HUES64 (cell line): ENCODE measurements at regions not wholly inside any gene's neighbourhood (a gene's known extent, or its start where the extent isn't known, plus 50 kb on each side); places are given as distances from the start of the nearest gene placed in this dataset.

Experiments
- H3K27ac ChIP-seq: 2 replicates; pipeline ENCODE4 v1.7.0; 2013; ENCODE audit warnings: low read depth, low read length, inconsistent platforms
- H3K27me3 ChIP-seq: 2 replicates; pipeline ENCODE4 v1.6.1; 2013; ENCODE audit warnings: mild to moderate bottlenecking, low read length; ENCODE audit not compliant: insufficient read depth
- H3K36me3 ChIP-seq: 2 replicates; pipeline ENCODE4 v1.6.1; 2013; ENCODE audit warnings: mild to moderate bottlenecking, low read length; ENCODE audit not compliant: insufficient read depth
- H3K4me1 ChIP-seq: 2 replicates; pipeline ENCODE4 v1.6.1; 2013; ENCODE audit warnings: mild to moderate bottlenecking, low read length, moderate library complexity; ENCODE audit not compliant: insufficient read depth
- H3K4me3 ChIP-seq: 2 replicates; pipeline ENCODE4 v1.5.1; 2013; ENCODE audit warnings: mild to moderate bottlenecking, low read length, moderate library complexity
- H3K9ac ChIP-seq: 2 replicates; pipeline ENCODE4 v1.6.1; 2013; ENCODE audit warnings: mild to moderate bottlenecking, low read depth, low read length
- H3K9me3 ChIP-seq: 2 replicates; pipeline ENCODE4 v1.6.1; 2013; ENCODE audit warnings: low read depth, low read length; ENCODE audit not compliant: insufficient read depth
- WGBS: fragments of 150-250, 120-280 bp; methylation state at CpG from one replicate; pipeline ENCODE4 v1.1.7; 2013; ENCODE audit warnings: missing lambda C conversion rate; 5-methylcytosine and 5-hydroxymethylcytosine counted together

- Histone ChIP-seq H3K9ac (no peak overlapping the region), H3K27me3 (no peaks in the 10 kb centered on the region), H3K36me3 (no peaks in the 10 kb centered on the region), H3K4me3 (no peak overlapping the region), H3K9me3 (no peaks in the 10 kb centered on the region), H3K4me1 (no peaks in the 10 kb centered on the region), H3K27ac (no peak overlapping the region)
Observed at GRCh38 chr14:46290706-46291105, 360.9 kb downstream of the RPL10L start.

DNA sequence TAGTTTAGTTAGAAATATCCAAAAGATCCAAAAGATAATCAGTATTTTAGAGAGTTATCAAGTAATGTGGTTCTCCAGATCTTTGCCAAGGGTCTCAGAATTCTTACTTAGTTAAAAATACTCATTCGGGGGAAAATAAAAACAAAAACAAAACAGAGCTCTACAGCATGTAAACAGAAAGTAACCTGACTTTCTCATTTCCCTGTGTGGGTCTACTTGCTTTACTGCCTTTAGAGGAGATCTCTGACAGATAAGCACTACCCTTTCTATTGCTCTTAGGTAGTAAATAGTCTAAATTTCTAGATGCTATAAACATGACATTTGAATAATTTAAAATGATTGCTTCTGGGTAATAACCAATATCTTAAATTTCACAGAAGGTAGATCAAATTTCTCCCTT is 371.8 kb downstream of the RPL10L start:
- no peak overlapping the region for H3K9ac ChIP-seq
- no peaks in the 10 kb centered on the region for H3K9me3 ChIP-seq
- no peak overlapping the region for H3K27ac ChIP-seq
- 100% methylated on average over 1 of the region's 1 CpG for WGBS
- no peaks in the 10 kb centered on the region for H3K27me3 ChIP-seq
- H3K4me3 ChIP-seq = no peak overlapping the region
- H3K36me3 ChIP-seq = no peaks in the 10 kb centered on the region
- H3K4me1 ChIP-seq = no peaks in the 10 kb centered on the region

GRCh38 chr14:46279327-46279726 is 372.3 kb downstream of the RPL10L start:
- WGBS = 68% methylated on average over 3 of the region's 6 CpGs
- no peak overlapping the region for H3K4me3 ChIP-seq
- H3K9me3 ChIP-seq = no peaks in the 10 kb centered on the region

DNA sequence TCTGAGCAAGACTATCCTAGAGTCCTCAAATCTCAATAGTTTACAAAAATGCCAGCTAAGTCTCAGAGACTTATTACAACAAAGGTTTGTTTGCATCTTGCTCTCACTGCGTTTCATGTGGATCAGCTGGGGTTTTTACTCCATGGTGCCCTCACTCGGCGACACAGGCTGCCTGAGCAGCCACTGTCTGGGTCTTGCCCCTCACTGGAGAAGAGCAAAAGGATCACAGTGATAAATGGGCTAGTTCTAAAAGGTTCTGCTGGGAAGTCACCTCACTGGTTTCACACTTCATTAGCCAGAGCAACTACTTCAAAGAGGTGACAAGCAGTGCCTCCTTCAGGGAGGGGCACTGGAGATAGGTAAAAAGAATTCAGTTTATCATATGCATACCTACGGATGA is 392.0 kb downstream of the RPL10L start:
- no peaks in the 10 kb centered on the region for H3K36me3 ChIP-seq
- no peaks in the 10 kb centered on the region for H3K4me1 ChIP-seq
- 47% methylated on average over 3 of the region's 4 CpGs for WGBS
- no peak overlapping the region for H3K4me3 ChIP-seq
- H3K27me3 ChIP-seq = no peaks in the 10 kb centered on the region
- H3K9me3 ChIP-seq = peaks cover 2% of the 10 kb centered on the region; the same call in 1 of the 2 replicates
- H3K27ac ChIP-seq = no peak overlapping the region
- no peak overlapping the region for H3K9ac ChIP-seq

More at GRCh38 chr14:46279327-46279726, 372.3 kb downstream of the RPL10L start:
- Histone ChIP-seq H3K4me1 (no peaks in the 10 kb centered on the region), H3K27ac (no peak overlapping the region), H3K27me3 (no peaks in the 10 kb centered on the region), H3K9ac (no peak overlapping the region), H3K36me3 (no peaks in the 10 kb centered on the region)

DNA sequence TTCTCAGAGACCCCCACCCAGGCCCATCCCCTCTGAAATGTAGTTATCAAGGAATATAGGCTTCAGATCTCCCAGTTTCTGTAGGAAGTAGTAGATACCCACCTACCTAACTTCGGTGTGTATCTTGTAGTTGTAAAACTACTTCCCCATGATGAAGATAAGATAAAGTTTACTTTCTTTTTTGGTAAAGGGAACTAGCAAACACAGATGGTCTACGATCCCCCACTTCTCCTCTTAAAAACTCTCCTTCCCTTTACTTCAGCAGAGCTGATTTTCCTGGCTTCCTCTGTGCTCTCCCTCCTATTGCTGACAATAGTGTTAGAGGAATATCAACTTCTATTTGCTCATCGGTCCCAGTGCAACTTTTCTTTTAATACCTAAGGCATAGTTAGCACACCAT is 395.2 kb downstream of the RPL10L start:
- 83% methylated on average over 1 of the region's 3 CpGs for WGBS
- no peaks in the 10 kb centered on the region for H3K36me3 ChIP-seq
- no peak overlapping the region for H3K27ac ChIP-seq
- H3K4me3 ChIP-seq = no peak overlapping the region
- H3K27me3 ChIP-seq = no peaks in the 10 kb centered on the region
- H3K9me3 ChIP-seq = peaks cover 2% of the 10 kb centered on the region; the same call in 1 of the 2 replicates
- H3K9ac ChIP-seq = no peak overlapping the region
- H3K4me1 ChIP-seq = no peaks in the 10 kb centered on the region

DNA sequence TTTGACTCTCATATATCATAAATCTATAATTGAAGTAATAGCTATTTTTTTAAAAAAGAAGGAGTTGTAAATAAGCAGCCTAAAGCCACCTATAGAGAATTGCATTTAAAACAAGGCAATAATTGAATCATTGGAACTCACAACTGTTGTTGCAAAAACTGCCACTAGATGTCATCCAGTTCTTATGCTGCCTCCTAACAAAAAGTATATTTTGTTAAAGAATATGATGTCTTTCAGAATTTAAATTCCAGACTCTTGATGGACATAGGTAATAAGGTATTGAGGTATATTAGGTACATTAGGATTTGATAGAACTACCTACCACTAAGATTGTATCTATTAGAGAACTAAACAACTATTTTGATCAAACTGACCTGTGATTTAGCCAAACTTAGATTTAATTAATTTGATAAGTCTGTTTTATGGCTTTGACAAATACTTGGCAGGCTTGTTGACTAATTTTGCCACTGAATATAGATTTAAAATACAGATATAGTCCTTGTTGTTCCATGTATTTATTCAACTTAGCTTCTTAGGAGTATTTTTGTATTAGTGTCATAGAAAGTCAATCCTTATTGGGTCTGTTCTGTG is 401.4 kb downstream of the RPL10L start:
- no peaks in the 10 kb centered on the region for H3K36me3 ChIP-seq
- H3K27ac ChIP-seq = no peak overlapping the region
- H3K4me1 ChIP-seq = no peaks in the 10 kb centered on the region
- peaks cover 1% of the 10 kb centered on the region; the same call in 1 of the 2 replicates for H3K9me3 ChIP-seq
- H3K9ac ChIP-seq = no peak overlapping the region
- H3K27me3 ChIP-seq = no peaks in the 10 kb centered on the region
- H3K4me3 ChIP-seq = no peak overlapping the region

- no peaks in the 10 kb centered on the region for H3K27me3 ChIP-seq
- no CpG with 5 or more reads among the region's 1 CpG for WGBS
Observed at GRCh38 chr14:46248001-46248630, 403.5 kb downstream of the RPL10L start.

GRCh38 chr14:46245276-46245675 is 406.3 kb downstream of the RPL10L start:
- H3K27ac ChIP-seq = no peak overlapping the region
- H3K9ac ChIP-seq = no peak overlapping the region
- no peaks in the 10 kb centered on the region for H3K36me3 ChIP-seq
- 100% methylated on average over 2 of the region's 2 CpGs for WGBS
- H3K4me1 ChIP-seq = no peaks in the 10 kb centered on the region
- H3K9me3 ChIP-seq = no peaks in the 10 kb centered on the region
- no peak overlapping the region for H3K4me3 ChIP-seq
- H3K27me3 ChIP-seq = no peaks in the 10 kb centered on the region

More at GRCh38 chr14:46248001-46248630, 403.5 kb downstream of the RPL10L start:
- Histone ChIP-seq H3K9ac (no peak overlapping the region), H3K4me3 (no peak overlapping the region), H3K36me3 (no peaks in the 10 kb centered on the region), H3K4me1 (no peaks in the 10 kb centered on the region), H3K27ac (no peak overlapping the region), H3K9me3 (no peaks in the 10 kb centered on the region)

GRCh38 chr14:46233786-46234185 is 417.8 kb downstream of the RPL10L start:
- WGBS = 85% methylated on average over 2 of the region's 2 CpGs
- H3K27ac ChIP-seq = no peak overlapping the region
- no peak overlapping the region for H3K9ac ChIP-seq
- no peaks in the 10 kb centered on the region for H3K9me3 ChIP-seq
- H3K4me3 ChIP-seq = no peak overlapping the region
- no peaks in the 10 kb centered on the region for H3K4me1 ChIP-seq
- H3K36me3 ChIP-seq = no peaks in the 10 kb centered on the region
- no peaks in the 10 kb centered on the region for H3K27me3 ChIP-seq

DNA sequence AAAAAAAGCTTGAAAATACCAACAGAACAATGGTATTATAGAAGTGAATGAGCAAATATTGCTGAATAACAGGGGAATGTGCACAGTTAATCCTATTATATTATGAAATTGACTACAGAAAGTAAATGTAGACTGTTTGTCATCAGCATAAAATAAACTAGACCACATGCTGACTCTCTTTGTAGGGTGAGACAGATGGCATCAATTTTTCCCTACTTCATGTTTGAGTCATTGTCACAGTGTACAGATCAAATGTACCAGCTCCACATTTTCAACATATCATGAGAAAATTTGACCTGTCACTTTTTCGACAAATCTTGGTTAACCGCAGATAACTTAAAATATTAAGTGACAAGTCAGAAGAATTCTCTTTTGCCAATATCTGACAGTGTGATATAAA is 421.0 kb downstream of the RPL10L start:
- Histone ChIP-seq H3K27ac (no peak overlapping the region), H3K9ac (no peak overlapping the region), H3K4me1 (no peaks in the 10 kb centered on the region), H3K4me3 (no peak overlapping the region), H3K36me3 (no peaks in the 10 kb centered on the region), H3K9me3 (no peaks in the 10 kb centered on the region), H3K27me3 (no peaks in the 10 kb centered on the region)
- WGBS = 96% methylated on average over 2 of the region's 2 CpGs

- Histone ChIP-seq H3K9me3 (no peaks in the 10 kb centered on the region), H3K27ac (no peak overlapping the region), H3K36me3 (no peaks in the 10 kb centered on the region), H3K9ac (no peak overlapping the region), H3K27me3 (no peaks in the 10 kb centered on the region), H3K4me3 (no peak overlapping the region), H3K4me1 (no peaks in the 10 kb centered on the region)
- 90% methylated on average over 1 of the region's 1 CpG for WGBS
Observed at GRCh38 chr14:46215801-46216200, 435.8 kb downstream of the RPL10L start.

DNA sequence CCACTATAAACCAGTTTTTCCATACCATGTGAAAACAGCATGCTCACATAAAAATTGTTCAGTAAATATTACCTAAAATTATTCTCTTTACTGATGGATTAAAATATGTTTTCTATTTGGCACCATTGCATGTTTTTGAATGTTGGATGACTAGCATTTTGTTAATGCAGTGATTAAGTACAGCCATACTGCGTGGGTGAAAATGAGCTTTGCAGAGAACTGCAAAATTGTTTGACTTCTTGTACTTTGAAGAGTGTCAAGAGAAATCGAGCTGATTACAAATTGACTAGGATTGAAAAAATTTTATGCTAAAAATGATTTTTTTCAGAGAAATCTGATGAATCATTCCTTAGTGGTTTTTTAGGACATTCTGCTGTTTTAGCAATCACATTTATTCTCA is 452.9 kb downstream of the RPL10L start:
- no peaks in the 10 kb centered on the region for H3K9me3 ChIP-seq
- 89% methylated on average over 2 of the region's 2 CpGs for WGBS
- no peaks in the 10 kb centered on the region for H3K36me3 ChIP-seq
- H3K9ac ChIP-seq = no peak overlapping the region
- H3K27me3 ChIP-seq = no peaks in the 10 kb centered on the region
- H3K4me1 ChIP-seq = peaks cover 4% of the 10 kb centered on the region; the same call in 1 of the 2 replicates
- H3K4me3 ChIP-seq = no peak overlapping the region
- H3K27ac ChIP-seq = no peak overlapping the region
